Stimulated activated CD8-positive, alpha-beta memory T cell treated with anti-CD3 and anti-CD28 coated beads, Interleukin-12 subunit alpha, Interleukin-12 subunit beta, amount 100 ng/mL, for 1 hour (primary cell): ENCODE measurements at regions not wholly inside any gene's neighbourhood (a gene's known extent, or its start where the extent isn't known, plus 50 kb on each side); places are given as distances from the start of the nearest gene placed in this dataset.
A peak's percentile ranks its signal among the peaks of the same experiment; 100 is the strongest.
"Not testable (repeated sequence)": the region's sequence is repeated elsewhere in the genome, so short reads cannot be mapped to it uniquely, and the experiment has no call there.

Experiments
- DNase-seq: peaks from one replicate; pipeline ENCODE4 v3.0.0-alpha.2; 2020; ENCODE audit warnings: low read depth

DNA sequence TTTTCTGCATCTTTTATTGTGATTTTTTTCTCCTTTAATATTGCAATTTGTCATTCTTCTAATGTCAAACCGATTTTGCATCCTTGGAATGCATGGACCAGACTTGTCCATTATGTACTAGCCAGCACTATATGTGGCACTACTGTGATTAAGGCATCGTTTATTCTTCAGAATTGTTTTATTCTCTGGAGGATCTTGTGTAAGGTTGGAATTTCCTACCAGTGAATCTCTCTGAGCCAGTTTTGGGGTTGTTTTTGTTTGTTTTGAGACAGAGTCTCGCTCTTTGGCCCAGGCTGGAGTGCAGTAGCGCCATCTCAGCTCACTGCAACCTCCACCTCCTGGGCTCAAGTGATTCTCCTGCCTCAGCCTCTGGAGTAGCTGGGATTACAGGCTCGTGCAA lies 58.5 kb downstream of the IGLL5 start:
- DNase-seq = no peak

DNA sequence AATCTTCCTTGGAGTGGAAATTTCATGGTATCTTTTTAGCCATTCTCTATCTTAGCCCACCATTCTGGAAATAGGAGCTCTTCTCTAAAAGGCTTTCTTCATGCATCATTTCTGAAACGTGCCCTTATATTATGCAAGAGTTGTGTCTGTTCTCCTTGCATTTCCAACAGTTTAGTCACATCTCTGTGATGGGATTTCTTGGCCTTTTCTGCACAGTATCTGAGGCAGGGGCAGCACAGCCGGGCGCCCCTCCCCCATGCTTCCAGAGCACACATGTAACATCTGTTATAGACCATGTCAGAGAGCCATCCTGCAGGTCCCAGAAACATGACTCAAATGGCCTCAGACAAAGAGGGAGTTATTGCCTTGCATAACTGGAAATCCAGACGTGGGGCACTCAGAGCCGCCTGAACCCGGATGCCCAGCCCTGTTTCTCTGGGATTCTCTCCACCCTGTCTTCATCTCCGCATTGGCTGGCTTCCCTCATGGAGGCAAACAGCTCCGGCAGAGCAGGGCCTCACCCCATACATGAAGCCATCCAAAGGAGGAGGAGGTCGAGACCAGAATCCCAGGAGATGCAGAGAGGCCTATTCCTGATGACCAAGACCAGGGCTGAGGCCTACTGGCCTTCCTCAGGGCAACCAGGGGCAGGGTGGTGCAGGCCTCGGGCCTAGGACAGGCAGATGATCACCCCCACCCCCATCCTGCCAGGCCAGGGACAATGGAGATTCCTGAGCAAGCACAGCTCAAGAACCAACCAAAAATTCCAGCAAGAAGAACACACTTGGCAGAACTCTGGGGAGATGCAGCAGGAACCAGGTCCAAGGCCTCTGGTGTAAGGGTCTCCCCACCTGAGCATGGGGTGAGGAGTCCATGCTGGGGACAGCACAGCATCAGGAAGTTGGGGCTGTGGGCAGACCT lies 61.3 kb downstream of the IGLL5 start:
- DNase-seq = no peak

DNA sequence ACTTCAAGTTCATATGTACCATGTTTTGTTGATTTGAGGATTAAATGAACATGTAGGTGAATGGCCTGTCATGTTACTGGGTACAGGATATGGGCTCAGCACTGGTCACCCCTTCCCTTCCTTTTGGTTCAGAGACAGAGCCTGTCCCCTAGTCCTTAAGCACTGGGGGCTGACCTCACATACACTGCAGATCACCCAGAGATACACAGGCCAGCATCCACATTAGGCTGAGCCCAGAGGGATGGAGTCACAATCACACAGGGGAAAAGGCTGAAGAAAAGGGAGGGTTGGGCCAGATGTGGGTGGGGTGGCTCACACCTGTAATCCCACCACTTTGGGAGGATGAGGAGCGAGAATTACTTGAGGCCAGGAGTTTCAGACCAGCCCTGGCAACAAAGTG lies 62.3 kb downstream of the IGLL5 start:
- no peak for DNase-seq

DNA sequence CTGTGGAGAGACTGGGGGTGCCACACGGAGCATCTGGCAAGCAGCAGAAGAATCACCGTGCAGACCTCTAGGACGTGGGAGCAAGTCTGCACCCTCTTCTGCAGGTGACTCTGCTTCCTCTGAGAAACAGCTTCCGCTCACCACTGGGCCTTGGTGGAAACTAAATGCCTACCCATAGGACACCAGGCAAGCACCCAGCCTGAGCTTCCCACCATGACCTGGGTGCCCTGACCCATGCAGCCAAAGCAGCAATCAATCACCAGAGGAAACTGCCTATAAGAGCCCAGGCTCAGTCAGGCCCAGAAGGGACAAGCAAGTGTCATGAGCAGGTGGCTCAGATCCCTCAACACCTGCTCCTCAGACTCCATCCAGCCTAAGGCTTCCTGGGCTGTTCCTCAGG lies 63.4 kb downstream of the IGLL5 start:
- no peak for DNase-seq

DNA sequence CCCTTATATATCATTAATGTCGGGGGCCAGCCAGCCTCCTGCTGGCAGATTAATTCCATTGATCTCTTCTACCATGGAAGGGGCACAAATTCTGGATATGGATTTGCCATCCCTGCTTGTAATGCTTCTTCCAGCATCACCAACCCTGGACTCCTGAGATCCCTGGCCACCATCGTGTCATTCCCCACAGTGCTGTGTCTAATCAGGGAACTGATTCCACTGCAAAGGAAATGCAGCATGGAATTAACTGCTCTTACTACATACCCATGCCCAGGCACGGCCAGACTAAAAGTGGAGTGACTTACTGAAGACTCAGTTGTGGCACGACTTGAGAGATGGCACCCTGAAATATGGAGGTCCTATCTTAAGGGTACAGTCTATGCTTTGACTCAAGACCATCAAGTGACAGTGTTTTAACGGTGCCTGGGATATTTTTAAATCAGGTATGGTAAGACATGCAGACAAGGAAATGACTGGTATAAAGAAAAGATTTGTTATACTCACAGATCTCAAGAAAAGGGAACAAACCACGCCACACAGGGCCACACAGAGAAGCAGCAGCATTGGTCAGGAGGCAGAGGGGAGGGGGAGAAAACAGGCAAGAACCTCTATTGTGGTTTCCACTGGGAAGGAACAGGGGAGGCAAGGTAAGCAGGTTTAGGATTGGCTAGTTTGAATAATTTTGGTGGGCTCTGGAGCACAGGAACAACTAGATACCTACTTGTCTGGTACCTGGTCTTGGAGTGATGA lies 65.1 kb downstream of the IGLL5 start:
- DNase-seq = no peak

DNA sequence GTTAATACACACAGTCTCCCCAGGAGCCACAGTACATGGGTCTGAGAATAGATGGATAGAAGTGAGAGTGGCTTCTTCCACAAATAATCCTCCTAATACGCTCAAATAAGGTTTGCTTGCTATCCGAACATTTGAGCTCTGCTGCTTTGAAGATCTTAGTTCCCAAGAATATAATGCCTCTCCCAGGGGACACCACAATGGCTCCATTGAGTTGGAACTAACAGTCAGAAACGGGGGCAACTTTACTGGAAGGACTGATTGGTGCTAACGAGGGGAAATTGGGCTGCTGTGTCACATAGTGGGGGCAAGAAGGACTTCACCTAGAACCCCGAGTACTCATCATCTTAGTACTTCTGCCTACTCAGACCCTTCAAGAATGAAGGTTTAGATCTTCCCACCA lies 66.2 kb downstream of the IGLL5 start:
- DNase-seq = no peak

DNA sequence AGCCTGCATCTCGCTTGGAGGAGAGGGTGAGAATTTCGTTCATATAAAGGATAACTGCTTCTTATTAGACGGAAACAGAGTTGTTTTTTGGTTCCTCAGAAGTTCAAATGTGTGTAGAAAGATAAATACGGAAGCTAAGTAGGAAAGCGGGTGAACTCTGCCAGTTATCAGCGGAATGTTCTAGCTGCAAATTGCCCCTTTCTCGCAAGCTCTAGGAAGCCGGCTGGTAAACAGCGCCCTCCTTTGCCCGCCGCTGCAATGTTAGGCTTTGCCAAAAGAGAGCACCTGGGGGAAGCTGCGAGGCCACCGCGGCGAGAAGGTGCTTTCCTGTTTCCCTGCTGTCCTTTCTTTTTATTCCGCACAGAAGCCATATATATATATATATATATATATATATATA lies 67.0 kb downstream of the IGLL5 start:
- no peak for DNase-seq

DNA sequence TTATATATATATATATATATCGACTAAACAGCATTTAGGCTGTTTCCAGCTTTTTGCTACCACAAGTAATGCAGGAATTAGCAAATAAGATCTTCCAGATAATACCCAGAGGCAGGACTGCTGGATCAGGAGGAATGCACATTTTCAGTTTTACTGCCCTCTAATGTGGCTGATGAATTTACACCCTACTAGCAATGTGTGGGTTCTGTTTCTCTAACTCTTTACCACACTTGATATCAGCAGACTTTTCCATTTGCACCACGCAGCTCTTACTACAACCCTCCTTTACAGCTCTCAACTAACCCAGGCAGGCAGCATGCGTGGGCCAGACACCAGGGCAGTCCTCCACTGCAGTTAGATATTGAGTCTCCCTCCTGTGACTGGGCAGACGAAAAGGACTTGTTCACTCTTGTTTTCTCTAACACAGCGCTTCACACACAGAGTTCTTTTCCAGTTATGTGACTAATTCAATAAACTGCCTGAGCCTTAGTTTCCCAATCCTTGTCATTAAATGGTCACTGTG lies 67.7 kb downstream of the IGLL5 start:
- DNase-seq = no peak

DNA sequence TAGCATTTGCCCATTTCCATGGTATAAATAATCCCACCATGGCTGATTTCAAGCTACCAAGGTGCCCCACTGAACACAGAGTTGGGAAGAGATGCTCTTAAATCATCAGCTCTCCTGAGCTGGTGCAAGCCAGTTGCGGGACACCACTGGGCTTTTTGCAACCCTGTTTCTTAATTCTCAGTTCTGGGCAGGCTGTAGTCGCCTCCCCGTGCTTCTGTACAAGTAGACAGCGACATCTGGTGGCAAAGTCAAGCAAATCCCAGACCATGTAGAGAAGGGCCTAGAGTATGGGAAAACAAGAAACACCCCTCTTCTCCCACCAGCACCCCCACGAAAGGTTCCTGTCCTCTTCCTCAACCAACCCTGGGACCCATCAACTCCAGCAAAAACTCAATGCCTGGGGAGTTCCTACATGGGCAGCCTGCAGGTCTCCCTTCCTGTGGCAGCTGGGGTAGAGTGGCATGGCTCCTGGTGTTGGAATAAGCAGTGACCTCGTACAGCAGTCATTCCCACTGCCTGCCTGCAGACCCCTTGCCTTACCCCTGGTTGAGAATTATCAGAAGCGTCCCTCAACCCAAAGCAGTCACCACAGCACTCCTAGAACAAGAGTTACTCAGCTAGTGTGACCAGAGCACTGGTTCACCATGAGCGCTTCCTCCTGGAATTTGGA lies 68.4 kb downstream of the IGLL5 start:
- peak; percentile 49 for DNase-seq

DNA sequence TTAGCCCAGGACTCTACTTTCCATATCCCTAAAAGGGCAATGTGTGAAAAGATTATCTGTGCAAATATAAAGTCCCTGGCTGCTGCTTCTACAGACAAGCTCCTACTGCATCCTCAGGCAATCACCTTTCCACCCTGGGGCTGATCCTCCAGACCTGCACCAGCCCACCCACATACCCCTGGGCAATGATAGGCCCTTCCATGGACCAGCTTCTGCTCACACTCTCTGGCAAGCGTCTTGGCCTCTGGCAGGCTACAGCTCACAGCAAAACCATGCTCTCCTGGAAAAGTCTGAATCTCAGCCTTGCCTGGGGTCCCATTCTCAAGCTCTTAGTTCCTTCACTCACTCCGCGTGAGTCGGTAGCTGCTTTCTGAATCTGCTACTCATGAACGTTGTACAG lies 69.5 kb downstream of the IGLL5 start:
- DNase-seq = no peak

DNA sequence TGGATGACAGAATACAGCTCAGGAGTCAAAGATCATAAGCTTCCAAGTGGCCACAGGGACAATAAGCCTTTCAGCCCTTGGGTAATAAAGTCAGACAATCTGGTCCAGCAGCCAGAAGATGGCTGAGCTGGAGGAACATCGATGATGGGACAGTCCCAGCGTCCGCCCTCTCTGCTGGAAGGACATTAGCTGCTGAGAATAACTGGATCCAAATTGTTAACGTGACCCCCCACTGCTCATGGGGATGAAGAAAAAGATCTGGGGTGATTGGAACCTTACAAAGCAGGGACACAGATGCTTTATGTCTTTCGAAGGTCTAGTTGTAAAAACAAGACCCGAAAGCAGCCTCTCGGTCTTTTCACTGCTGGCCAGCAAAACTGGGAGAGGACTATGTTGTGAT lies 71.0 kb downstream of the IGLL5 start:
- DNase-seq = no peak

DNA sequence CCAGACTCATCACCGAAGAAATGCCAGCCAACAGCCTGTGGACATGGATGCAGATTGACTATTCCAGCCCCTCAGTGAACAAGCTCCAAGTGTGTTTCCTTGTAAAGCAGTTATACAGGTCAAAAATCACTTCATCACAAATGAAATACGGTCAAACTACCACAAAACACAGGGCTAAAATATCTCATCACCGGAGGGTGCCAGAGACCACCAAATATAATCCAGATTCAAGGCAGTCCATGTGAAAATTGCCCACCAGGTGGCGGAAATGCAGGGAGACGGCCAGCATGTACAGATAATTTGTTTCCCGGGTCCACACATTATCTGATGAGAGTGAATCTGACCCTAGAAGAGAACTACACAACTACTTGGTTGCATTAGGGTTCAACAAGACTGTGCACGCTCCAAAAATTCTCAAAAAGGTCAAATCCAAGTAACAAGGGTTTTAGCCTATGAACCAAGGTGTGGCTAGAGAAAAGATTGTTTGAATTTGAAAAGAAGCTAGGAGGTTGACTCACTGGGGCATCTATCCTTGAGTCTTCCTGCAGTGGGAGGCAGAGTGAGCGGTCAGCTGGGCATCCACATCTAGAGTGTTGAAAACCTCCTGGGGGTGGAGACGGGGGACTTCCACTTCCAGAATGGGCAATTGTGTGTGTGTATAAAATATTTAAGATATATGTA lies 71.7 kb downstream of the IGLL5 start:
- DNase-seq = peak; percentile 57

DNA sequence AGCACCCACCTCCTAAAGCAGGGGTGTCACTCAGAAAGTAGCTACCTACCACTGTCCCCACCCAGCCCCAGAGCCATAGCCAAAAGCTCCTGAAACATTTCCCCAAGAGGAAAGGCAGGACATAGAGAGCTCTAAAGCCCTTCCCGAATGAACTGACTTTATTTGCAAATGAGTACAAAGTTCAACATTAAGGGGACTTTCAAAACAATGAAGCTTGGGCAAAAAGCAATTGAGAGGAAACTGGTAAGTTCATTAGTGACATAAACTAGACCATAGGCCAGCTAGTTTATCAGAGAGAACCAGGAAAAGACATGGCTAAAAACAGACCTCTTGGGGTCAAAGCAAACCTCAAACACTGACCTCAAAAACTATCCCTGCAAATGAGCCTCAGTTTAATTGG lies 72.7 kb downstream of the IGLL5 start:
- no peak for DNase-seq

DNA sequence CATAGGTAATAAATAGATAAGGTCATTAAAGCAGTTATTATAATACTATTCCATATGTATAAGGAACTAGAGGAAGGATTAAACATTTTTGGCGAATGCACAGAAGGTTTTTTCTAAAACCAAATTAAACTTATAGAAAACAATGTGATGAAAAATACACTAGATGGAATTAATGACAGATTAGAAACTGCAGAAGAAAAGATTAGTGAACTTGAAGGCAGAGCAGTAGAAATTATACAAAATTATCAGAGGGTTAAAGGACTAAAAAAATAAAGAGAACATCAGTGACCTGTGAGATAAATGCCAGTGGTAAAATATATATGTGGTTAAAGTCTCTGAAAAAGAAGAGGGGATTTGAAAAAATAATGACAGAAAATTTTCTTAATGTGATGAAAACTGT lies 74.0 kb downstream of the IGLL5 start:
- DNase-seq = no peak

DNA sequence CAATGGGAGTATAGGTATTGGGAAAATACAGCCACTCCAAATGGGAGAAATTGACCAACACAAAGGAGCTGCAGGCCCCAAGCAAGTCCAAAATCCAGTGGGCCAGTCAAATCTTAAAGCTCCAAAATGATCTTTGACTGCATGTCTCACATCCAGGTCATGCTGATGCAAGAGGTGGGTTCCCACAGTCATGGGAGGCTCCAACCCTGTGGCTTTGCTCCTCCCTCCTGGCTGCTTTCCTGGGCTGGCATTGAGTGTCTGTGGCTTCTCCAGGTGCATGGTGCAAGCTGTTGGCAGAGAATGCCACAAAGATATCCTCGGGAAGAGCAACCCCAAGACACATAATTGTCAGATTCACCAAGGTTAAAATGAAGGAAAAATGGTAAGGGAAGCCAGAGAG lies 80.8 kb downstream of the IGLL5 start:
- no peak for DNase-seq

DNA sequence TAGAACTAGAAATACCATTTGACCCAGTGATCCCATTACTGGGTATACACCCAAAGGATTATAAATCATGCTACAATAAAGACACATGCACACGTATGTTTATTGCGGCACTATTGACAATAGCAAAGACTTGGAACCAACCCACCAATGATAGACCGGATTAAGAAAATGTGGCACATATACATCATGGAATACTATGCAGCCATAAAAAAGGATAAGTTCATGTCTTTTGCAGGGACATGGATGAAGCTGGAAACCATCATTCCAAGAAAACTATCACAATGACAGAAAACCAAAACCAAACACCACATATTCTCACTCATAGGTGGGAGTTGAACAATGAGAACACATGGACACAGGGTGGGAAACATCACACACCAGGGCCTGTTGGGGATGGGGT lies 85.0 kb downstream of the IGLL5 start:
- DNase-seq = not testable (repeated sequence)

DNA sequence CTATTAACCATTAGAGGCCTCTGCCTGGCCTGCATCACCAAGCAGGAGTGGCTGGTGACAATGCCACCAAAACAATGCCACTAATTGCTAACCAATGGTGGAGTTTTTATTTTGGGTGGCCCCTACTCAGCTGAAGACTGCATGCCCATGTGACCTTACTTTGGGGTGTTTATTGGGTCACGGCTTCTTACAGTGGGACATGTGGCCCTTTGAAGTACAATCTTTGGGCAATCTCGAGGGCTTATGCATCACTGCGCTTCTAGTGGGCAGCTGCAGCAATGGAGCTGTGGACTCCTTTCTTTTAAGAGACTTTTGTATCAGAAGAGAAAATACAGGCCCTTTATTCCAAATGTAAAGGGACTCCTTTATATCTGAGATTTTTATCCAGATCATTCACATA lies 85.7 kb downstream of the IGLL5 start:
- DNase-seq = no peak

DNA sequence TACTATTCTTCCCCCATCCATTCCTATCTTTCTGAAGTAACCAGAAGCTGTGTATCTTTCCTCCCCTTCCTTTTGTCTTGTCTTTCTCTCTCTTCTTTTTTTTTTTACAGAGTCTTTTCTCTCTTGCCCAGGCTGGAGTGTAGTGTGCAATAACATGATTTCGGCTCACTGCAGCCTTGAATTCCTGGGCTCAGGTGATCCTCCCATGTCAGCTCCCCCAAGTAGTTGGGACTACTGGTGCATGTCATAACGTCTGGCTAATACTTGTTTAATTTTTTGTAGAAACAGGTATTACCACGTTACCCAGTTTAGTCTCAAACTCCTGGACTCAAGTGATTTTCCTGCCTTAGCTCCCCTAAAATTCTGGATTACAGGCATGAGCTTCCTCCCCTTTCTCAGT lies 86.5 kb downstream of the IGLL5 start:
- no peak for DNase-seq

DNA sequence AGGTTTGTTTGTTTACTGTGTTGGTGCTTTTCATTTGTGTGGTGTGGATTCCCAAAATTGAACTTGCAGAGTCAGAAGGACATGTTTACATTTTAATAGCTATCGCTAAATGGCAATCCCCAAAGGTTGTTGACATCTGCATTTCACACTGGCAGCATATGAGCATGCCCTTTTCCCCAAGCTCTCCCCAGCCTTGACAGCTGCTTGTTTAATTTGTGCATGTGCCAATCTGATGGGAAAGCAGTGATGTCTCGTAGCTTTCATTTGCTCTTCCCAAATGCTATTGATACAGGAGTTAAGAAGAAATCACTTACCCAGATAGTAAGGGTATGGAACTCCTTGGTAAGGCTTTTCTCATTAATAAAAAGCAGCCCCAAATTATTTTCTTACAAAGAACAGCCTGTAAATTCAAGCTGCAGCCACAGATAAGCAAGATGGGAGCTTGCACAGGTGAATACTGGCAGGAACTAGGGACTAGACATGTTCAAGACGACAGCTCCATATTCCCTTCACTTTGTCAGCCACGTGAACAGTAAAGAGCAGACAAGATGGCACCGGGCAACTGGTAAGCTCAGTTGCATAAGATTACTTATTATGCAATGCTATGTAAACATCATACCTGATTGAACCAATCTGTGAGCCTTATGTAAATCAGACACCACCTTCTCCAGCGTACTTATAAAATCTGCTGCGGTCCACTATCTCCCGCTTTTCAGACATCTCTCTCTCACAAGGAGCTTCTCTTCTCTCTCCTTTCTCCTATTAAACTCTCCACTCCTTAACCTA lies 87.4 kb downstream of the IGLL5 start:
- no peak for DNase-seq

DNA sequence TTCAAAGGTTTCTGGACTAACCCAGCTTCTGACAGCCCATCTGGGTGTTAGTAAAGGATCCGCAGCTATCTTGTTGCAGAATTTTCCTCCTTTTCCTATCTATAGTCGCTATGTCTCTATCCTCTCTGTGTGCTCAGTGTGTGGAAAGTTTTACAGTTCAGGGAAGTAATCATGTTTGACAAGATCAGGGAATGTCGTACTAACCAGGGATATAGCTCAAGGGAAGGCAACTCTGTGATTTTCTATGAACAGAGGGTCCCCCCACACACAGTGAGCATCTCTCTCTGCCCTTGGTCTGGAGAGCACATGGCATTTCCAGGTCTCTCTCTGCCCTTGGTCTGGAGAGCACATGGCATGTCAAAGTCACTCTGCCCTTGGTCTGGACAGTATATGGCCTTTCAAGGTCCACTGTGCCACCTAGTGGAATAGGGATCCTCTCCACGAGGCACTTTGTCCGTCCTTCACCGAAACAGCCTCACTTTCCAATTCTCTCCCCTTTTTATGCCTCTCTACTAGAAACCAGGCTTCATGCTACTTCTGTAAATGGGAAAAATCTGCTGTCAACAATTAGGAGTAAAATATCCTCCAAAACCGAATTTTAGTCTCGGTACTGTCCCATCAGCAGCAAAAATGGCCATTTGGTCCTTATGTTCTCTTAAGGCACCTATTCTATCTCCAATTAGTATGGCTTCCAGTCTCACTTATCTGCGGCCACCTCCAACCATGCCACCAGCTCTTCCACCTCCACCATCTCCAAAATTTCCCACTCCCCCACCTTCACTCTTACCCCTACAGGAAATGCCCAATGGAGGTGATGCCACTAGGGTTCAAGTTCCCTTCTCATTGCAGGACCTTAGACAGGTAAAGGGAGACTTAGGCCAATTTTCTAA lies 88.7 kb downstream of the IGLL5 start:
- no peak for DNase-seq
